GM12873 (cell line): ENCODE measurements at regions not wholly inside any gene's neighbourhood (a gene's known extent, or its start where the extent isn't known, plus 50 kb on each side); places are given as distances from the start of the nearest gene placed in this dataset.

Experiments
- TF ChIP-seq, protein P1 (sequence below): IDR thresholded peaks from 2 replicates; pipeline ENCODE4 v1.5.1; 2012; ENCODE audit warnings: low read depth, mild to moderate bottlenecking, moderate library complexity, low read length, control low read depth; ENCODE audit not compliant: insufficient read depth; ENCODE audit errors: missing control alignments

DNA sequence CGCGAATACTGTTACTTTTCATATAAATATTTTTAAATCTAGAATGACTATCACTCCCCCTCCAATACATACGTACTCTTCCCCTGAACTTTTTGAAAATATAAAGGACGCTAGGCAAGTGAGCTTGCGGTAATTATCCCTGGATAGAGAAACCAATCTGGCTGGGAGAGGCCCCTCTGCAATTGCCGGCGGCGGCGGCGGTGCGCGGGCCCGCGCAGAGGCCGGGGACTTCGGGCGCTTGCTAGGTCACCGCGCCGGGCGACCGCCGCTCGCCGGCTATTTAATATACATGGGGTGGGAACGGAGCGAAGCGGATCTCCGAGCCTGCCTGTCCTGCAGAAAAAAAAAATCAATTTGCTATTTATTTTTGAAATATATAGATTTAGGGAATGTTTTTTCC, 416.3 kb upstream of the ESRRG start:
- TF ChIP-seq, protein P1, sequence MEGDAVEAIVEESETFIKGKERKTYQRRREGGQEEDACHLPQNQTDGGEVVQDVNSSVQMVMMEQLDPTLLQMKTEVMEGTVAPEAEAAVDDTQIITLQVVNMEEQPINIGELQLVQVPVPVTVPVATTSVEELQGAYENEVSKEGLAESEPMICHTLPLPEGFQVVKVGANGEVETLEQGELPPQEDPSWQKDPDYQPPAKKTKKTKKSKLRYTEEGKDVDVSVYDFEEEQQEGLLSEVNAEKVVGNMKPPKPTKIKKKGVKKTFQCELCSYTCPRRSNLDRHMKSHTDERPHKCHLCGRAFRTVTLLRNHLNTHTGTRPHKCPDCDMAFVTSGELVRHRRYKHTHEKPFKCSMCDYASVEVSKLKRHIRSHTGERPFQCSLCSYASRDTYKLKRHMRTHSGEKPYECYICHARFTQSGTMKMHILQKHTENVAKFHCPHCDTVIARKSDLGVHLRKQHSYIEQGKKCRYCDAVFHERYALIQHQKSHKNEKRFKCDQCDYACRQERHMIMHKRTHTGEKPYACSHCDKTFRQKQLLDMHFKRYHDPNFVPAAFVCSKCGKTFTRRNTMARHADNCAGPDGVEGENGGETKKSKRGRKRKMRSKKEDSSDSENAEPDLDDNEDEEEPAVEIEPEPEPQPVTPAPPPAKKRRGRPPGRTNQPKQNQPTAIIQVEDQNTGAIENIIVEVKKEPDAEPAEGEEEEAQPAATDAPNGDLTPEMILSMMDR = no peak

DNA sequence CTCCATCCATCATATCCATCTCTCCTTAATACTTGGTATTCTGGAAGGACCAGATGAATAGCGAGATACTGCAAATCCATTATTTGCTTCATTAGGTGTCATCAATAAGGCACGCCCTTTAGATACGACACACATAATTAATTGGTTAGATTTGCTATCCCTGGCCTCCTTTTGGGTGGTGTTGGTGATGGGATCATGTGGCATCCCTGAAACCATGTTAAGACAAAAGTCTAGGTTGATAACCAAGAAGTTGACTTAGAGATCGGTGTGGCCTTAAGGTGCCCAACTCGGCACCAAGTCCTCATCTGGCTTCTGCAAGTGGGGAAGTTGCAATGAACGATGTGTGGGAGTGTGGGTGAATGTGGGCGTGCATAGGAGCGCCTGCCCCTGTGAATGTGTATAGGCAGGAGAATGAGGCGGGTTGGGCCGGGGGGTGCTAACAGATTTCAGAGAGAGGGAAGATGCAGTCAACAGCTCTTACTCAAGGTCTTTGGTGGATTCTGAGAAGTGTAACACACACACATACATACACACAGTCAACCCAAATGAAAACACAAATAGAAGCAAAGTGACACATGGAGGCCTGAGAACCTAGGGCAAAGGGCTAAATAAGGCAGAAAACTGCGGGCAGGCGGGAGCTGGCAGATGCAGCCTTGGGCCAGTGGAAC, 415.7 kb upstream of the ESRRG start:
- TF ChIP-seq, protein P1 = no peak

DNA sequence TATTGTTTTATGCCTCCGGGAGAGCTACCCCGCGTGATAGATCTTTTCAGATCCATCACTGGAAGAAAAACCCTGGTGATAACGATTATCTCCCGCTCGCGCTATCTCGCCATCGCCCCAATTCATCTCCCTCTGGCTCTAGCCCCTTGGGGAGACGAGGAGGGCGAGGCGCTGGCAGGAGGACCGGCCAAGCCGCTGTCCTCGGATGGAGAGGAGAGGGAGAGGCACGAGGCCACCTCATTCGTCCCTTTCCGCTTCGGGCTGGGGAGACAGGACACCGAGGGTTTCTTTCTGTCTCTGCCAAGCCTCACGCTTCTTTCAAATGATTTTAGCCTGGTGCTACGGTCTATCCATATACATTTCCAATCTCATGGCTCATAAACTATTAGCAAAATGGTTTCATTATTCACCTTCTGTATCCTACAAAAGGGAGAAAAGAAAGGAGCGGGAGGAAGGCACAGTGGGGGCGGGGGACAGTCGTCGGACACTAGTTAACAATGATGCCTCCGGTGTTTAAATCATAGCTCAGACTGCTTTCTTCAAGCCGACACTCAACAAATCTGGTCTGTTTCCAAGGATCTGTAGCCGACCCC, 415.0 kb upstream of the ESRRG start:
- TF ChIP-seq, protein P1 = no peak

DNA sequence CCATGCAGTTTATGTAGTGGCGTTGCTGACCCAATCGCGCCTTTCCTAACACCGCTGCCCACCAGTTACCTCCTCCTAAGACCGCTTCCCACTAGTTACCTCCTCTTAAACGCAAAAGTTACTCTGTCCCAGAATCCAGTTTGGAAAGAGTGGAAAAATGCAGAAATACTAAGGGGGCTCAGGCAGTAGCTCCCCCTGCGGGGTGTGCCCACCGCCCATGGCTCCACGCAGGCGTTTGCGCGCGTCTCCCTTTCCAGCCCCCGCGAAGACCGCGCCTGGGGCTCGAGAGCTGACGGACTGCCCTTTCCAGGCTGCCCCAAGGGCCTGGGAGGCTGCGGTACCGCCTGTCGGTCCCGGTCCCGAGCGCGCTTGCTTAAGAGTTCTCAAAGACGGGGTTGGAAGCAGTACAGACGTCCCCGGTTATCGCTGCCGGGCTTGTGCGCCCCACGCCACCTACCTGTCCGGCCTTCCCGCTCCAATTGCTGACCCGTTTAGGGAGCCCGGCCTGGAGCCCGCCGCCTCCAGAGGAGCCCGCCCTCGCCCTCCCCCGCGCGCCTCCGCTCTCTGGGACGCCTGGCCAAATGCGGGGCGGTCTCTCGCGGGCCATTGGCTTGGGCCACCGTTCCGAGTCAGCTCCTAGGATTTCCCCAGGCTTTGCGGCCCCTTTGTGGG, 414.1 kb upstream of the ESRRG start:
- TF ChIP-seq, protein P1 = no peak

DNA sequence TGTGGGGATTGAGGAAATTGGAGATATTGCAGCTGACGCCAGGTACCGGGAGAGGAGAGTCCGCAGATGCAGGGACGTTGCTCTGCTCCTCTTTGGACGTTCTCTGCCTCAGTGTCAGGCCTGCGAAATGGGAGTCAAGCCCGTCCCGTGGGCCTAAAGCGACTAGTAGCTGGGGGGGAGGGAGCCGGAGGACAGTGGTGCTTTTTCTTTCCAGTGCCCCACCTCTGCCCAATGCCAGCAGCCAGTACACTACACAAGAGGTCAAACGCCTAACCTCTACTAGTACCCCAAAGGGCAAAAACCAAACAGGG, 413.6 kb upstream of the ESRRG start:
- TF ChIP-seq, protein P1 = no peak

DNA sequence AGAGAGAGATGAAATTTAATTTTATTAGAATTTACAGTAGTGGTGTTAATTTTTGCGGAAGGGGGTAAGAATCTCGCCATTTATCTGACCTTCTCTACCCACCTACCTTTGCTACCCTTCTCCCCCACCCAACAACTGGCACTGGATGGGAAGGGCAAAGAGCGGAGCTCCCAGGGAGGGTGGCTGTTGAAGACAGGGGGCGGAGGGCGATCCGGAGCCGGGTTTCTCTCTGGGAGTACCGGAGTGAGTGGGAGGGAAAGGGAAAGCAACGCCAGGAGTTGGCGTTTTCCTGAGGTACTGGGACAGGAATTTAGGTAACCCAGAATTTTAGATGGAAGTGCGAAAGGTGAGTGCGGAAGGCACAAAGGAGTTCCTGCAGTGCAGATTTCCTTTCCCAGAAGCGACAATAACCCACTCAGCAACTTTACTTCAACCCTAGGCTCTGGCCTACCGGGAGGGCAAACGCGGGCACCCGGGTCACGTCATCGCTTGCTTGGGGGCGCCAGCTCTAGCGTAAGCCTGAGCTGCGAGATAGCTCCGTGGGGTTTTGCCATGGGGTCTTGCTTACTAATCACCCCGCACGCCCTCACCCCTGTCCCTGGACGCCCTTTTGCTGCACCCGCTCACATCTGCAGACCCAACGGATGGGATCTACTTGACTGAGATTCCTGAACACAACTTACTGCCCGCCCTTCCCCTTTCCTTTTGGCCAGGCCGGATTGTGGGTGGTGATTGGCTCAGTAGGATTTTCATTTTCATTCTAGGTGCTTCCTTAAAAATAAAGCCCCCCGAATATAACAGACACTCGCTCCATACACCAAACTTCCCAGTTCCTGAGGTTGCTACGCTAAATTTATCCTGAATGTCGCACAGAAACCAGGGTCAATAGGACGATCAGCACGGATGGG, 413.0 kb upstream of the ESRRG start:
- TF ChIP-seq, protein P1 = no peak

DNA sequence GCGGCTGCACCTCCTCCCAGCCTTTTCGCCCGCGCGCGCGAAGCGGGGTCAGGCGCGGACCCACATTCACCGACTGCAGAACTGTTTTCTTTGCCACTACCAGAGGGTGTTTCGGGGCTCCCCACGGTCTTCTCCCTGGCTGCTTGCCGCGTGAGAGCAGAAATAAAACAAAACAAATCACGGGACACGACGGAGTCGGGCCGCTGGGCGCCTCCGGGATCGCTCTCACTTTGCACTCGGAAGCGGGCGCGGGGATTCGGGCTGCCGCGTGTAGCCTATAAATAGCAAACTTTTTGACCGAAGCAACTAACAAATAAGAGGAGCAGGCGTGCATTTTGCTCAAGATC, 412.3 kb upstream of the ESRRG start:
- TF ChIP-seq, protein P1 = no peak
